WTC11 (cell line): ENCODE measurements at regions not wholly inside any gene's neighbourhood (a gene's known extent, or its start where the extent isn't known, plus 50 kb on each side); places are given as distances from the start of the nearest gene placed in this dataset.

ENCODE experiments used
- ATAC-seq: fragments of 200-7000 bp; cut with Tn5 transposase; 2 replicates; pipeline ENCODE4 v1.10.0; 2021; ENCODE audit warnings: mild to moderate bottlenecking, moderate library complexity
- CTCF ChIA-PET: fragments of 300-600 bp; sonication (Branson Sonifier 250); formaldehyde crosslinking; loops from one replicate; lab custom pipeline; 2021; ENCODE audit warnings: antibody characterized with exemption; lab: Charles Lee
- POLR2A ChIA-PET: fragments of 350-600 bp; sonication (Branson Sonifier 250); formaldehyde crosslinking; loops from one replicate; lab custom pipeline; 2021; ENCODE audit warnings: antibody characterized with exemption; lab: Charles Lee
- DNase-seq: peaks from one replicate; pipeline ENCODE4 v3.0.0; 2021; ENCODE audit warnings: low spot score
- H3K27ac Mint-ChIP-seq: 2 replicates; pipeline ENCODE4 v1.8.0; 2021; ENCODE audit warnings: mixed read lengths
- H3K27me3 Mint-ChIP-seq: 2 replicates; pipeline ENCODE4 v1.8.0; 2021; ENCODE audit warnings: low read depth, mild to moderate bottlenecking, moderate library complexity, mixed read lengths
- H3K36me3 Mint-ChIP-seq: 2 replicates; pipeline ENCODE4 v1.8.0; 2021; ENCODE audit warnings: mixed read lengths
- H3K4me1 Mint-ChIP-seq: 2 replicates; pipeline ENCODE4 v1.8.0; 2022; ENCODE audit warnings: mixed read lengths
- H3K4me3 Mint-ChIP-seq: 2 replicates; pipeline ENCODE4 v1.8.0; 2021; ENCODE audit warnings: mild to moderate bottlenecking, moderate library complexity, mixed read lengths
- H3K9me3 Mint-ChIP-seq: 2 replicates; pipeline ENCODE4 v1.8.0; 2021; ENCODE audit warnings: mixed read lengths
- CREM ChIP-seq: sonication (generic); formaldehyde crosslinking; IDR thresholded peaks from 2 replicates; pipeline ENCODE4 v1.8.1; 2022; ENCODE audit warnings: mild to moderate bottlenecking, missing genetic modification reagents, moderate library complexity
- CTCF ChIP-seq: fragments of 200-600 bp; IDR thresholded peaks from 2 replicates; pipeline ENCODE4 v1.8.0; 2022; ENCODE audit warnings: antibody characterized with exemption
- E2F4 ChIP-seq: sonication (generic); formaldehyde crosslinking; IDR thresholded peaks from 2 replicates; pipeline ENCODE4 v1.8.1; 2022; ENCODE audit warnings: low read depth, mild to moderate bottlenecking, moderate library complexity, missing genetic modification reagents, borderline replicate concordance
- ELF4 ChIP-seq: sonication (generic); formaldehyde crosslinking; IDR thresholded peaks from 2 replicates; pipeline ENCODE4 v1.8.1; 2022; ENCODE audit warnings: low read depth, mild to moderate bottlenecking, moderate library complexity, missing genetic modification reagents
- ESRRA ChIP-seq: sonication (generic); formaldehyde crosslinking; IDR thresholded peaks from 2 replicates; pipeline ENCODE4 v1.8.1; 2022; ENCODE audit warnings: mild to moderate bottlenecking, missing genetic modification reagents, borderline replicate concordance
- FOXK1 ChIP-seq: sonication (generic); formaldehyde crosslinking; IDR thresholded peaks from 2 replicates; pipeline ENCODE4 v1.8.0; 2022; ENCODE audit warnings: mild to moderate bottlenecking, moderate library complexity, missing genetic modification reagents
- GABPB1 ChIP-seq: sonication (generic); formaldehyde crosslinking; IDR thresholded peaks from 2 replicates; pipeline ENCODE4 v1.8.1; 2023; ENCODE audit warnings: mild to moderate bottlenecking, missing genetic modification reagents
- GTF2I ChIP-seq: fragments of 250-450 bp; sonication (Bioruptor Pico); conservative IDR thresholded peaks from 2 replicates; pipeline ENCODE4 v1.4.0; 2021; ENCODE audit warnings: mild to moderate bottlenecking
- HMGA2 ChIP-seq: fragments of 250-450 bp; sonication (Bioruptor Pico); IDR thresholded peaks from 2 replicates; pipeline ENCODE4 v1.4.0; 2021; ENCODE audit warnings: mild to moderate bottlenecking, moderate library complexity
- KAT7 ChIP-seq: sonication (generic); formaldehyde crosslinking; IDR thresholded peaks from 2 replicates; pipeline ENCODE4 v1.8.1; 2023; ENCODE audit warnings: missing genetic modification reagents, mild to moderate bottlenecking, borderline replicate concordance
- MYBL2 ChIP-seq: sonication (generic); formaldehyde crosslinking; IDR thresholded peaks from 2 replicates; pipeline ENCODE4 v1.8.1; 2023; ENCODE audit warnings: mild to moderate bottlenecking, moderate library complexity, missing genetic modification reagents
- PREB ChIP-seq: sonication (generic); formaldehyde crosslinking; IDR thresholded peaks from 2 replicates; pipeline ENCODE4 v1.8.1; 2022; ENCODE audit warnings: mild to moderate bottlenecking, missing genetic modification reagents, moderate library complexity, borderline replicate concordance
- RELA ChIP-seq: sonication (generic); formaldehyde crosslinking; IDR thresholded peaks from 2 replicates; pipeline ENCODE4 v1.8.1; 2022; ENCODE audit warnings: missing genetic modification reagents, mild to moderate bottlenecking, borderline replicate concordance
- TEAD1 ChIP-seq: sonication (generic); formaldehyde crosslinking; IDR thresholded peaks from 2 replicates; pipeline ENCODE4 v1.8.0; 2022; ENCODE audit warnings: mild to moderate bottlenecking, missing genetic modification reagents
- USF2 ChIP-seq: sonication (generic); formaldehyde crosslinking; IDR thresholded peaks from 2 replicates; pipeline ENCODE4 v1.8.1; 2023; ENCODE audit warnings: mild to moderate bottlenecking, missing genetic modification reagents, moderate library complexity
- ZNF219 ChIP-seq: sonication (generic); formaldehyde crosslinking; IDR thresholded peaks from 2 replicates; pipeline ENCODE4 v1.8.0; 2023; ENCODE audit warnings: missing genetic modification reagents, mild to moderate bottlenecking, borderline replicate concordance
- ZNF263 ChIP-seq: sonication (generic); formaldehyde crosslinking; IDR thresholded peaks from 2 replicates; pipeline ENCODE4 v1.8.1; 2022; ENCODE audit warnings: low read depth, mild to moderate bottlenecking, moderate library complexity, missing genetic modification reagents
- ZNF423 ChIP-seq: fragments of 250-450 bp; sonication (Bioruptor Pico); IDR thresholded peaks from 2 replicates; pipeline ENCODE4 v2.1.2; 2022; ENCODE audit warnings: mild to moderate bottlenecking, moderate library complexity
- TF ChIP-seq, protein P1 (sequence below): sonication (generic); formaldehyde crosslinking; IDR thresholded peaks from 2 replicates; pipeline ENCODE4 v1.8.0; 2022; ENCODE audit warnings: mild to moderate bottlenecking, missing genetic modification reagents
- TF ChIP-seq, protein P2 (sequence below): sonication (generic); formaldehyde crosslinking; IDR thresholded peaks from 2 replicates; pipeline ENCODE4 v1.8.0; 2023; ENCODE audit warnings: missing genetic modification reagents, mild to moderate bottlenecking, borderline replicate concordance
- TF ChIP-seq, protein P3 (sequence below): fragments of 250-450 bp; sonication (Bioruptor Pico); IDR thresholded peaks from 2 replicates; pipeline ENCODE4 v1.8.0; 2021; ENCODE audit warnings: mild to moderate bottlenecking
- TF ChIP-seq, protein P4 (sequence below): sonication (generic); formaldehyde crosslinking; IDR thresholded peaks from 2 replicates; pipeline ENCODE4 v1.8.1; 2022; ENCODE audit warnings: mild to moderate bottlenecking, moderate library complexity, missing genetic modification reagents

- ATAC-seq = no peak
- Mint-ChIP-seq H3K27ac (no peak overlapping the region), H3K9me3 (peaks cover 13% of the 10 kb centered on the region), H3K36me3 (peaks cover 10% of the 10 kb centered on the region; the same call in 1 of the 2 replicates), H3K4me3 (no peak overlapping the region), H3K27me3 (no peaks in the 10 kb centered on the region), H3K4me1 (no peaks in the 10 kb centered on the region)
- ChIA-PET CTCF (no interaction called here), POLR2A (no interaction called here)
- no peak for TF ChIP-seq TEAD1
- TF ChIP-seq GABPB1 (CRISPR knock-in tag) = no peak
- TF ChIP-seq, protein P1, sequence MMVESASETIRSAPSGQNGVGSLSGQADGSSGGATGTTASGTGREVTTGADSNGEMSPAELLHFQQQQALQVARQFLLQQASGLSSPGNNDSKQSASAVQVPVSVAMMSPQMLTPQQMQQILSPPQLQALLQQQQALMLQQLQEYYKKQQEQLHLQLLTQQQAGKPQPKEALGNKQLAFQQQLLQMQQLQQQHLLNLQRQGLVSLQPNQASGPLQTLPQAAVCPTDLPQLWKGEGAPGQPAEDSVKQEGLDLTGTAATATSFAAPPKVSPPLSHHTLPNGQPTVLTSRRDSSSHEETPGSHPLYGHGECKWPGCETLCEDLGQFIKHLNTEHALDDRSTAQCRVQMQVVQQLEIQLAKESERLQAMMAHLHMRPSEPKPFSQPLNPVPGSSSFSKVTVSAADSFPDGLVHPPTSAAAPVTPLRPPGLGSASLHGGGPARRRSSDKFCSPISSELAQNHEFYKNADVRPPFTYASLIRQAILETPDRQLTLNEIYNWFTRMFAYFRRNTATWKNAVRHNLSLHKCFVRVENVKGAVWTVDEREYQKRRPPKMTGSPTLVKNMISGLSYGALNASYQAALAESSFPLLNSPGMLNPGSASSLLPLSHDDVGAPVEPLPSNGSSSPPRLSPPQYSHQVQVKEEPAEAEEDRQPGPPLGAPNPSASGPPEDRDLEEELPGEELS (CRISPR knock-in tag) = no peak
- no peak for TF ChIP-seq ELF4 (CRISPR knock-in tag)
- TF ChIP-seq RELA (CRISPR knock-in tag) = no peak
- no peak for TF ChIP-seq ZNF219
- no peak for TF ChIP-seq KAT7 (CRISPR knock-in tag)
- TF ChIP-seq USF2 (CRISPR knock-in tag) = no peak
- TF ChIP-seq ESRRA (CRISPR knock-in tag) = no peak
- TF ChIP-seq, protein P2, sequence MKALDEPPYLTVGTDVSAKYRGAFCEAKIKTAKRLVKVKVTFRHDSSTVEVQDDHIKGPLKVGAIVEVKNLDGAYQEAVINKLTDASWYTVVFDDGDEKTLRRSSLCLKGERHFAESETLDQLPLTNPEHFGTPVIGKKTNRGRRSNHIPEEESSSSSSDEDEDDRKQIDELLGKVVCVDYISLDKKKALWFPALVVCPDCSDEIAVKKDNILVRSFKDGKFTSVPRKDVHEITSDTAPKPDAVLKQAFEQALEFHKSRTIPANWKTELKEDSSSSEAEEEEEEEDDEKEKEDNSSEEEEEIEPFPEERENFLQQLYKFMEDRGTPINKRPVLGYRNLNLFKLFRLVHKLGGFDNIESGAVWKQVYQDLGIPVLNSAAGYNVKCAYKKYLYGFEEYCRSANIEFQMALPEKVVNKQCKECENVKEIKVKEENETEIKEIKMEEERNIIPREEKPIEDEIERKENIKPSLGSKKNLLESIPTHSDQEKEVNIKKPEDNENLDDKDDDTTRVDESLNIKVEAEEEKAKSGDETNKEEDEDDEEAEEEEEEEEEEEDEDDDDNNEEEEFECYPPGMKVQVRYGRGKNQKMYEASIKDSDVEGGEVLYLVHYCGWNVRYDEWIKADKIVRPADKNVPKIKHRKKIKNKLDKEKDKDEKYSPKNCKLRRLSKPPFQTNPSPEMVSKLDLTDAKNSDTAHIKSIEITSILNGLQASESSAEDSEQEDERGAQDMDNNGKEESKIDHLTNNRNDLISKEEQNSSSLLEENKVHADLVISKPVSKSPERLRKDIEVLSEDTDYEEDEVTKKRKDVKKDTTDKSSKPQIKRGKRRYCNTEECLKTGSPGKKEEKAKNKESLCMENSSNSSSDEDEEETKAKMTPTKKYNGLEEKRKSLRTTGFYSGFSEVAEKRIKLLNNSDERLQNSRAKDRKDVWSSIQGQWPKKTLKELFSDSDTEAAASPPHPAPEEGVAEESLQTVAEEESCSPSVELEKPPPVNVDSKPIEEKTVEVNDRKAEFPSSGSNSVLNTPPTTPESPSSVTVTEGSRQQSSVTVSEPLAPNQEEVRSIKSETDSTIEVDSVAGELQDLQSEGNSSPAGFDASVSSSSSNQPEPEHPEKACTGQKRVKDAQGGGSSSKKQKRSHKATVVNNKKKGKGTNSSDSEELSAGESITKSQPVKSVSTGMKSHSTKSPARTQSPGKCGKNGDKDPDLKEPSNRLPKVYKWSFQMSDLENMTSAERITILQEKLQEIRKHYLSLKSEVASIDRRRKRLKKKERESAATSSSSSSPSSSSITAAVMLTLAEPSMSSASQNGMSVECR = no peak
- TF ChIP-seq ZNF423 (CRISPR knock-in tag) = no peak
- TF ChIP-seq GTF2I = no peak
- TF ChIP-seq HMGA2 (CRISPR knock-in tag) = no peak
- no peak for DNase-seq
Observed at GRCh38 chr5:94009161-94009560, 267.8 kb upstream of the POU5F2 start.

DNA sequence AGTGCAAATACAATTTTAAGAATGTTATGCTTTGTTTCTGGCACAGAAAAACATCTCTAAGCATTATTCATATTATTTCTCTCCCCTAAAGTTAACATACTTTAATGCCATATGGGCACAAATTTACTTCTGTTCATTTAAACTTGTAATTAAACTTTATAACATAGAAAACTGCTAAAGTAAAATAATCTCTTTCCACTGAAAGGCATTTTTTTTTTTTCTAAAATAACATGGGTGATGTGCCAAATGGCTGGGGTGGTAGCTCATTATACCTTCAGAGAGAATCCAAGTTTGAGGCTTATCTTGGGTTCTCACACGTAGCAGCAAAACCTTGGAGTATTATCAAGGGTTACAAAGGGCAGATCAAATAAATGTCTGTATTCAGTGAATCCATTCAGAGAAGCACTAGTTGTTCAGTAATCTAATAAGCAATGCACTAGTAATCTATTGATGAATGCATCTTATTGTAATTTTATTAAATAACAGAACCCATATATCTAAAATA is 257.6 kb upstream of the POU5F2 start:
- ChIA-PET POLR2A (no interaction called here), CTCF (no interaction called here)
- DNase-seq = no peak
- Mint-ChIP-seq H3K27ac (no peak overlapping the region), H3K36me3 (no peaks in the 10 kb centered on the region), H3K9me3 (peaks cover 7% of the 10 kb centered on the region), H3K4me3 (no peak overlapping the region), H3K27me3 (no peaks in the 10 kb centered on the region), H3K4me1 (no peaks in the 10 kb centered on the region)
- no peak for ATAC-seq
- TF ChIP-seq, protein P3, sequence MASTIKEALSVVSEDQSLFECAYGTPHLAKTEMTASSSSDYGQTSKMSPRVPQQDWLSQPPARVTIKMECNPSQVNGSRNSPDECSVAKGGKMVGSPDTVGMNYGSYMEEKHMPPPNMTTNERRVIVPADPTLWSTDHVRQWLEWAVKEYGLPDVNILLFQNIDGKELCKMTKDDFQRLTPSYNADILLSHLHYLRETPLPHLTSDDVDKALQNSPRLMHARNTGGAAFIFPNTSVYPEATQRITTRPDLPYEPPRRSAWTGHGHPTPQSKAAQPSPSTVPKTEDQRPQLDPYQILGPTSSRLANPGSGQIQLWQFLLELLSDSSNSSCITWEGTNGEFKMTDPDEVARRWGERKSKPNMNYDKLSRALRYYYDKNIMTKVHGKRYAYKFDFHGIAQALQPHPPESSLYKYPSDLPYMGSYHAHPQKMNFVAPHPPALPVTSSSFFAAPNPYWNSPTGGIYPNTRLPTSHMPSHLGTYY = no peak
- TF ChIP-seq CREM (no peak), ZNF263 (CRISPR knock-in tag) (no peak), FOXK1 (CRISPR knock-in tag) (no peak), MYBL2 (CRISPR knock-in tag) (no peak), CTCF (no peak), PREB (CRISPR knock-in tag) (no peak), E2F4 (CRISPR knock-in tag) (no peak)
- TF ChIP-seq, protein P4, sequence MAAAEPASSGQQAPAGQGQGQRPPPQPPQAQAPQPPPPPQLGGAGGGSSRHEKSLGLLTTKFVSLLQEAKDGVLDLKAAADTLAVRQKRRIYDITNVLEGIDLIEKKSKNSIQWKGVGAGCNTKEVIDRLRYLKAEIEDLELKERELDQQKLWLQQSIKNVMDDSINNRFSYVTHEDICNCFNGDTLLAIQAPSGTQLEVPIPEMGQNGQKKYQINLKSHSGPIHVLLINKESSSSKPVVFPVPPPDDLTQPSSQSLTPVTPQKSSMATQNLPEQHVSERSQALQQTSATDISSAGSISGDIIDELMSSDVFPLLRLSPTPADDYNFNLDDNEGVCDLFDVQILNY = no peak
